IMR-90 (cell line): ENCODE measurements at regions not wholly inside any gene's neighbourhood (a gene's known extent, or its start where the extent isn't known, plus 50 kb on each side); places are given as distances from the start of the nearest gene placed in this dataset.

Source experiments
- ATAC-seq: fragments of 200-7000 bp; cut with Tn5 transposase; 2 replicates; pipeline ENCODE4 v1.9.1; 2020; ENCODE audit warnings: low read depth, mild to moderate bottlenecking, moderate library complexity
- BruUV-seq: library from RNA; stranded (reverse); fragments of 400-500 nt; replicated peaks from 2 replicates; lab custom pipeline; 2021; lab: Mats Ljungman, UMichigan
- CTCF ChIA-PET: fragments of 300-600 bp; formaldehyde crosslinking; extraction: SDS; loops from one replicate; lab custom pipeline; 2021; ENCODE audit warnings: antibody characterized with exemption; lab: Yijun Ruan, JAX
- POLR2A ChIA-PET: fragments of 300-600 bp; sonication (Branson Sonifier 250); formaldehyde crosslinking; loops from one replicate; lab custom pipeline; 2022; ENCODE audit warnings: antibody characterized with exemption; ENCODE audit not compliant: unreplicated experiment; lab: Charles Lee
- DNase-seq: peaks from one replicate; pipeline ENCODE4 v3.0.0; 2013
- H2AFZ ChIP-seq: replicated peaks from 2 replicates; pipeline ENCODE3; 2013; ENCODE audit warnings: low read length, mild to moderate bottlenecking; ENCODE audit not compliant: poor library complexity
- H2AK5ac ChIP-seq: 2 replicates; pipeline ENCODE4 v1.6.1; 2013; ENCODE audit warnings: low read depth, low read length, inconsistent platforms
- H2AK9ac ChIP-seq: replicated peaks from 2 replicates; pipeline ENCODE3; 2013; ENCODE audit warnings: mild to moderate bottlenecking, low read depth, low read length, moderate library complexity; ENCODE audit not compliant: poor library complexity
- H2BK120ac ChIP-seq: 2 replicates; pipeline ENCODE4 v1.6.1; 2013; ENCODE audit warnings: low read depth, low read length, inconsistent platforms
- H2BK15ac ChIP-seq: 3 replicates; pipeline ENCODE4 v1.6.1; 2013; ENCODE audit warnings: low read depth, low read length, inconsistent platforms
- H2BK20ac ChIP-seq: 2 replicates; pipeline ENCODE4 v1.6.1; 2013; ENCODE audit warnings: low read depth, mild to moderate bottlenecking, inconsistent platforms, low read length, moderate library complexity
- H2BK5ac ChIP-seq: 2 replicates; pipeline ENCODE4 v1.6.1; 2013; ENCODE audit warnings: mild to moderate bottlenecking, low read depth, low read length, inconsistent platforms; ENCODE audit not compliant: poor library complexity, severe bottlenecking
- H3K14ac ChIP-seq: replicated peaks from 2 replicates; pipeline ENCODE4 v1.6.1; 2013; ENCODE audit warnings: low read depth, low read length, inconsistent platforms
- H3K18ac ChIP-seq: 2 replicates; pipeline ENCODE4 v1.6.1; 2013; ENCODE audit warnings: low read depth, low read length, control low read depth
- H3K23ac ChIP-seq: 2 replicates; pipeline ENCODE4 v1.6.1; 2013; ENCODE audit warnings: low read depth, low read length, inconsistent platforms
- H3K27ac ChIP-seq: 2 replicates; pipeline ENCODE4 v1.5.1; 2013; ENCODE audit warnings: mild to moderate bottlenecking, control low read depth, low read length; ENCODE audit not compliant: insufficient read depth
- H3K27me3 ChIP-seq: 2 replicates; pipeline ENCODE4 v1.6.1; 2013; ENCODE audit warnings: low read length; ENCODE audit not compliant: control insufficient read depth, insufficient read depth
- H3K36me3 ChIP-seq: 2 replicates; pipeline ENCODE4 v1.6.1; 2013; ENCODE audit warnings: low read length, mixed read lengths; ENCODE audit not compliant: control insufficient read depth, insufficient read depth
- H3K4ac ChIP-seq: 2 replicates; pipeline ENCODE4 v1.6.1; 2013; ENCODE audit warnings: low read depth, low read length, inconsistent platforms
- H3K4me1 ChIP-seq: 2 replicates; pipeline ENCODE4 v1.6.1; 2013; ENCODE audit warnings: low read length, mixed read lengths; ENCODE audit not compliant: control insufficient read depth, insufficient read depth
- H3K4me2 ChIP-seq: 2 replicates; pipeline ENCODE4 v1.6.1; 2013; ENCODE audit warnings: low read depth, mild to moderate bottlenecking, control low read depth, low read length, moderate library complexity
- H3K4me3 ChIP-seq: 2 replicates; pipeline ENCODE4 v1.5.1; 2013; ENCODE audit warnings: low read depth, mild to moderate bottlenecking, control low read depth, low read length, moderate library complexity; ENCODE audit not compliant: insufficient read depth
- H3K56ac ChIP-seq: 2 replicates; pipeline ENCODE4 v1.6.1; 2013; ENCODE audit warnings: low read length, inconsistent platforms; ENCODE audit not compliant: insufficient read depth; ENCODE audit errors: extremely low read depth
- H3K79me1 ChIP-seq, 2 experiments: 2 replicates each; pipeline ENCODE4 v1.6.1; 2013; ENCODE audit warnings: low read length in 2 of 2, inconsistent platforms in 1 of 2, low read depth in 1 of 2
- H3K9ac ChIP-seq: 2 replicates; pipeline ENCODE4 v1.6.1; 2013; ENCODE audit warnings: low read depth, low read length, control low read depth
- H3K9me1 ChIP-seq: 2 replicates; pipeline ENCODE4 v1.6.1; 2013; ENCODE audit warnings: low read length, inconsistent platforms; ENCODE audit not compliant: insufficient read depth
- H3K9me3 ChIP-seq: 2 replicates; pipeline ENCODE4 v1.6.1; 2013; ENCODE audit warnings: low read length; ENCODE audit not compliant: control insufficient read depth, insufficient read depth
- H4K20me1 ChIP-seq: 2 replicates; pipeline ENCODE4 v1.6.1; 2013; ENCODE audit warnings: low read length, inconsistent platforms; ENCODE audit not compliant: insufficient read depth
- H4K5ac ChIP-seq: 2 replicates; pipeline ENCODE4 v1.6.1; 2013; ENCODE audit warnings: mild to moderate bottlenecking, low read depth, low read length, control low read depth
- H4K8ac ChIP-seq, 2 experiments: 2 replicates each; pipeline ENCODE4 v1.6.1; 2013; ENCODE audit warnings: low read depth in 2 of 2, low read length in 2 of 2, control low read depth in 1 of 2, inconsistent platforms in 1 of 2
- H4K91ac ChIP-seq: 2 replicates; pipeline ENCODE4 v1.6.1; 2013; ENCODE audit warnings: low read depth, low read length, inconsistent platforms; ENCODE audit not compliant: insufficient read depth
- CHD1 ChIP-seq: IDR thresholded peaks from 2 replicates; pipeline ENCODE4 v1.6.1; 2012; ENCODE audit warnings: low read depth, low read length, improper control_type of control experiment
- CTCF ChIP-seq: conservative IDR thresholded peaks from 2 replicates; pipeline ENCODE4 v1.5.1; 2012; ENCODE audit warnings: mild to moderate bottlenecking, low read depth, low read length, improper control_type of control experiment
- ELK1 ChIP-seq: fragments of 150-350 bp; IDR thresholded peaks from 2 replicates; pipeline ENCODE4 v1.6.1; 2016; ENCODE audit warnings: low read depth, mild to moderate bottlenecking, low read length, moderate library complexity, borderline replicate concordance
- FOS ChIP-seq: fragments of 150-350 bp; IDR thresholded peaks from 2 replicates; pipeline ENCODE4 v1.6.1; 2016; ENCODE audit warnings: low read depth, low read length
- MAFK ChIP-seq: IDR thresholded peaks from 2 replicates; pipeline ENCODE4 v1.6.1; 2012; ENCODE audit warnings: low read depth, low read length, improper control_type of control experiment
- MXI1 ChIP-seq: IDR thresholded peaks from 2 replicates; pipeline ENCODE4 v1.6.1; 2012; ENCODE audit warnings: low read depth, mild to moderate bottlenecking, low read length, moderate library complexity, borderline replicate concordance
- RCOR1 ChIP-seq: IDR thresholded peaks from 2 replicates; pipeline ENCODE4 v1.6.1; 2012; ENCODE audit warnings: mild to moderate bottlenecking, low read length, improper control_type of control experiment; ENCODE audit not compliant: insufficient replicate concordance
- USF2 ChIP-seq: fragments of 150-350 bp; IDR thresholded peaks from 2 replicates; pipeline ENCODE4 v1.6.1; 2017; ENCODE audit warnings: mild to moderate bottlenecking, antibody characterized with exemption, low read length, low read depth
- WGBS, 2 experiments: methylation state at CpG; one replicate each; pipeline versions ENCODE4 v1.1.5 to v1.1.7; 2013; ENCODE audit warnings: missing lambda C conversion rate in 2 of 2; ENCODE audit not compliant: insufficient read length in 1 of 2; ENCODE audit errors: extremely low coverage in 2 of 2; 5-methylcytosine and 5-hydroxymethylcytosine counted together
- dilution Hi-C: fragments of 300-500 bp; cut with HindIII; formaldehyde crosslinking; loops from one replicate; pipeline ENCODE4 v1.14.3; 2018; ENCODE audit warnings: low sequenced_read_pairs; ENCODE audit not compliant: unreplicated experiment
- in situ Hi-C: fragments of 300-500 bp; cut with MboI; formaldehyde crosslinking; loops from 3 replicates; pipeline ENCODE4 v1.14.3; 2019; ENCODE audit warnings: low sequenced_read_pairs, inconsistent platforms, mixed read lengths
- intact Hi-C: fragments of 100-400 bp; cut with micrococcal nuclease; formaldehyde crosslinking; loops from 2 replicates; pipeline ENCODE4 v1.10.0; 2022

GRCh38 chr14:85420707-85421106 is 109.2 kb upstream of the FLRT2 start:
- no peaks in the 10 kb centered on the region for H3K9me3 ChIP-seq

More at GRCh38 chr14:85420707-85421106, 109.2 kb upstream of the FLRT2 start:
- TF ChIP-seq CTCF = no peak
- no peak for TF ChIP-seq FOS
- TF ChIP-seq MAFK = no peak
- TF ChIP-seq USF2 = no peak
- no peak for TF ChIP-seq RCOR1
- TF ChIP-seq ELK1 = no peak
- TF ChIP-seq CHD1 = no peak
- TF ChIP-seq MXI1 = no peak
- no peaks in the 10 kb centered on the region for H4K20me1 ChIP-seq
- H2AK9ac ChIP-seq = no peak overlapping the region
- dilution Hi-C loops = no loop called here
- no peaks in the 10 kb centered on the region; the same call in 1 of the 2 replicates for H3K4me1 ChIP-seq
- H3K36me3 ChIP-seq = no peaks in the 10 kb centered on the region
- BruUV-seq = no TSS peak
- no peak overlapping the region for H2BK120ac ChIP-seq
- H4K5ac ChIP-seq = no peak overlapping the region
- ATAC-seq = no peak
- no peak overlapping the region for H2BK20ac ChIP-seq
- H2AK5ac ChIP-seq = no peak overlapping the region
- WGBS, 2 experiments = no CpG with 5 or more reads among the region's 5 CpGs
- no peak for DNase-seq
- H3K18ac ChIP-seq = no peak overlapping the region
- no peak overlapping the region for H3K4me2 ChIP-seq
- H3K27me3 ChIP-seq = no peaks in the 10 kb centered on the region
- no peak overlapping the region for H3K14ac ChIP-seq
- no peak overlapping the region for H2BK5ac ChIP-seq
- no peak overlapping the region for H3K56ac ChIP-seq
- no peak overlapping the region for H3K4me3 ChIP-seq
- no peak overlapping the region for H2BK15ac ChIP-seq
- no peak overlapping the region for H4K91ac ChIP-seq
- no peak overlapping the region for H3K27ac ChIP-seq
- H3K79me1 ChIP-seq = no peaks in the 10 kb centered on the region
- no peak overlapping the region for H3K23ac ChIP-seq
- H4K8ac ChIP-seq = no peak overlapping the region
- peaks cover 2% of the 10 kb centered on the region; the same call in 1 of the 2 replicates for H3K9me1 ChIP-seq
- no peak overlapping the region for H2AFZ ChIP-seq
- no peak overlapping the region for H3K9ac ChIP-seq
- in situ Hi-C loops = no loop called here
- CTCF ChIA-PET = no interaction called here
- no peak overlapping the region for H3K4ac ChIP-seq
- POLR2A ChIA-PET = no interaction called here
- intact Hi-C loops = no loop called here
